Suppressor macrophage (primary cell): ENCODE measurements at regions not wholly inside any gene's neighbourhood (a gene's known extent, or its start where the extent isn't known, plus 50 kb on each side); places are given as distances from the start of the nearest gene placed in this dataset.
"Not testable (repeated sequence)": the region's sequence is repeated elsewhere in the genome, so short reads cannot be mapped to it uniquely, and the experiment has no call there.

Experiments used
- DNase-seq, 4 experiments: peaks; one replicate each; pipeline ENCODE4 v3.0.0-alpha.2; 2020 to 2022

GRCh38 chrX:44096666-44097065 lies 123.5 kb upstream of the NDP start:
- no peak for DNase-seq

- no peak for DNase-seq
These were observed 121.8 kb upstream of the NDP start for GRCh38 chrX:44094821-44095530.

GRCh38 chrX:44093431-44093830 lies 120.2 kb upstream of the NDP start:
- DNase-seq: no peak

- DNase-seq: no peak
These were observed 119.6 kb upstream of the NDP start for GRCh38 chrX:44092778-44093177.

- DNase-seq: no peak
These were observed 115.4 kb upstream of the NDP start for GRCh38 chrX:44088510-44089144.

GRCh38 chrX:44085209-44085608 lies 112.0 kb upstream of the NDP start:
- no peak for DNase-seq

- no peak for DNase-seq
These were observed 109.6 kb upstream of the NDP start for GRCh38 chrX:44082829-44083228.

- DNase-seq: no peak
These were observed 106.9 kb upstream of the NDP start for GRCh38 chrX:44080083-44080482.

- DNase-seq: no peak
These were observed 99.4 kb upstream of the NDP start for GRCh38 chrX:44072631-44073030.

- no peak for DNase-seq
These were observed 98.8 kb upstream of the NDP start for GRCh38 chrX:44071847-44072551.

- no peak for DNase-seq
These were observed 98.0 kb upstream of the NDP start for GRCh38 chrX:44071070-44071645.

- no peak for DNase-seq
These were observed 94.9 kb upstream of the NDP start for GRCh38 chrX:44068043-44068442.

GRCh38 chrX:44063606-44064005 lies 90.4 kb upstream of the NDP start:
- no peak for DNase-seq

GRCh38 chrX:44062840-44063239 lies 89.7 kb upstream of the NDP start:
- DNase-seq: peak; percentile 6 to 32 (median 30)

- no peak for DNase-seq
These were observed 88.9 kb upstream of the NDP start for GRCh38 chrX:44061968-44062614.

- DNase-seq: peak in 2 of 4 experiments; percentile 3 to 10
These were observed 87.0 kb upstream of the NDP start for GRCh38 chrX:44060221-44060620.

- no peak for DNase-seq
These were observed 85.1 kb upstream of the NDP start for GRCh38 chrX:44058339-44058738.

- no peak for DNase-seq
These were observed 82.4 kb upstream of the NDP start for GRCh38 chrX:44055638-44056037.

GRCh38 chrX:44054863-44055601 lies 81.8 kb upstream of the NDP start:
- peak in 2 of 4 experiments; percentile 4 to 9 for DNase-seq

GRCh38 chrX:44045106-44045505 lies 71.9 kb upstream of the NDP start:
- not testable (repeated sequence) for DNase-seq

GRCh38 chrX:44043496-44043895 lies 70.3 kb upstream of the NDP start:
- DNase-seq: no peak

GRCh38 chrX:44042751-44043150 lies 69.6 kb upstream of the NDP start:
- no peak for DNase-seq
